NCI-H1417 (cell line): ENCODE measurements at regions not wholly inside any gene's neighbourhood (a gene's known extent, or its start where the extent isn't known, plus 50 kb on each side); places are given as distances from the start of the nearest gene placed in this dataset.
A peak's percentile ranks its signal among the peaks of the same experiment; 100 is the strongest.
"Not testable (repeated sequence)": the region's sequence is repeated elsewhere in the genome, so short reads cannot be mapped to it uniquely, and the experiment has no call there.

Experiments used
- DNase-seq, 3 experiments: peaks; one replicate each; lab custom pipeline; 2025; lab: John Stamatoyannopoulos, UW

DNA sequence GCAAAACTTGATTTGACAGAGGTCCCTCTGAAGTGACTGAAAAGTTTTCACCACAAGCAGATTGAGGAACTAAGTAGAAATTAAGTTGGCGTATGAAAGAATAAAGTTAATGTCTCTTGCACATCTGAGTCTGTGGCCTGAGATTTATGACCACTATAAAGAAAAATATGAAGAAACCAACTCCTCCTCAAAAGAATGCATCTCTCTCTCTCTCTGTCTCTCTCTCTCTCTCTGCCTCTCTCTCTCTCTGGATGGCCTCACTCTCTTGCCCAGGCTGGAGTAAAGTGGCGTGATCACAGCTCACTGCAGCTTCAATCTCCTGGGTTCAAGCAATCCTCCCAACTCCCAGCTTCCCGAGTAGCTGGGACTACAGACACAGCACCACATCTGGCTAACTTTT is 55.2 kb downstream of the RPL22L1 start:
- no peak for DNase-seq

GRCh38 chr3:170813266-170813665 is 56.7 kb downstream of the RPL22L1 start:
- no peak for DNase-seq

GRCh38 chr3:170811928-170812591 is 57.9 kb downstream of the RPL22L1 start:
- DNase-seq: peak; percentile 82 to 94 (median 87)

GRCh38 chr3:170811515-170811914 is 58.5 kb downstream of the RPL22L1 start:
- no peak for DNase-seq

DNA sequence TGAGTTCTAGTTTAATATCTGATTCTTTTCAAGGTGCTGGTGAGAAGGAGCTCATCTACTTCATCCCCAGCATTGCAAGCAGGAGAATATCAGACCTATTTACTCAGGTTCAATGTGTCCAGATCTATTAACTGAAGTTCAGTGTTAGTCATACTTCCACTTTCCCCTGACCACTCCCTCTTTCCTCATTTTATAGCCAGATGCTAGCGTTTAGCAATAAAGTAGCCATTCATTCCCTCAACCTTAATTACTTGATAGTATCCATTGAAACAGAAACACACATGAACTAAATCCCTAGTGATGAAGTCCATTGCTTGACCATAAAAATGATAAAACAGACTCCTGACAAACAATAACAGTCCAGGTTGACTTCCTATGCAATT is 60.0 kb downstream of the RPL22L1 start:
- DNase-seq: no peak

- DNase-seq: peak; percentile 59 to 82 (median 66)
Observed at GRCh38 chr3:170809007-170809974, 60.7 kb downstream of the RPL22L1 start.

DNA sequence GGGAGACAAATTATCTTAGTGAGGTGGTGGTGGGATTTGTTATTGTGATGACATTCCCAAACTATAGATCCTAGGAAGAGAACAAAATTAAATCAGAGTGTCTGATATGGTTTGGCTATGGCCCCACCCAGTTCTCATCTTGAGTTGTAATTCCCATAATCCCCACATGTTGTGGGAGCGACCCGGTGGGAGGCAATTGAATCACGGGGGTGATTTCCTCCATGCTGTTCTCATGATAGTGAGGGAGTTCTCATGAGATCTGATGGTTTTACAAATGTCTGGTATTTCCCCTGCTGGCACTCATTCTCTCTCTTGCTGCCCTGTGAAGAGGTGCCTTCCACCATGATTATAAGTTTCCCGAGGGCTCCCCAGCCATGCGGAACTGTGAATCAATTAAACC is 62.0 kb downstream of the RPL22L1 start:
- DNase-seq: no peak

- no peak for DNase-seq
Observed at GRCh38 chr3:170806676-170807075, 63.3 kb downstream of the RPL22L1 start.

DNA sequence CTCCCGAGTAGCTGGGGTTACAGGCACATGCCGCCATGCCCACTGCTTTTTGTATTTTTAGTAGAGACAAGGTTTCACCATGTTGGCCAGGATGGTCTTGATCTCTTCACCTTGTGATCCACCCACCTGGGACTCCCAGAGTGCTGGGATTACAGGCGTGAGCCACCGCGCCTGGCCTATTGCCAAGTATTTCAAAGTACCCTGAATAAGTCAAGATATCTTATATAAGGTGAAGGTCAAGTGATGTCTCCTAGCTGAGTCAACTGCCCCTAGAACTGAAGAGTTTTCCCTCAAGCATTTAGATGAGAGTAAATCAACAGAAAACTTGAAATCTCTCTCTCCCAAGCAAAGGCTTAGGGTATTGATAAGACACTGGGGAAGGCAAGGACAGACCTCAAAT is 63.9 kb downstream of the RPL22L1 start:
- DNase-seq: no peak

DNA sequence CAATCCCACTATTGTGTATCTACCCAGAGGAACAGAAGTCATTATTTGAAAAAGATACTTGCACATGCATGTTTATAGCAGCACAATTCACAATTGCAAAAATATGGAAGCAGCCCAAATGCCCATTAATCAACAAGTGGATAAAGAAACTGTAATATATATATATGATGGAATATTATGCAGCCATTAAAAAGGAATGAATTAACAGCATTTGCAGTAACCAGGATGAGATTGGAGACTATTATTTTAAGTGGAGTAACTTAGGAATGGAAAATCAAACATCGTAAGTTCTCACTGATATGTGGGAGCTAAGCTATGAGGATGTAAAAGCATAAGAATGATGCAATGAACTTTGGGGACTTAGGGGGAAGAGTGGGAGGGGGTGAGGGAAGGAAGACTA is 64.7 kb downstream of the RPL22L1 start:
- DNase-seq: not testable (repeated sequence)

DNA sequence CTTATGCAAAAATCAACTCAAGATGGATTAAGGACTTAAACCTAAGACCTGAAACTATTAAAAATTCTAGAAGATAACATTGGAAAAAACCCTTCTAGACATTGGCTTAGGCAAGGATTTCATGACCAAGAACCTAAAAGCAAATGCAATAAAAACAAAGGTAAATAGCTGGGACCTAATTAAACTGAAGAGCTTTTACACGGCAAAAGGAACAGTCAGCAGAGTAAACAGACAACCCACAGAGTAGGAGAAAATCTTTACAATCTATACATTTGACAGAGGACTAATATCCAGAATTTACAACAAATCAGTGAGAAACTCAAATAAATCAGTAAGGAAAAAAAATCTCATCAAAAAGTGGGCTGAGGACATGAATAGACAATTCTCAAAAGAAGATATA is 65.4 kb downstream of the RPL22L1 start:
- peak in 1 of 3 experiments; percentile 60 for DNase-seq

- DNase-seq: peak in 1 of 3 experiments; percentile 47
Observed at GRCh38 chr3:170804078-170804477, 65.9 kb downstream of the RPL22L1 start.

DNA sequence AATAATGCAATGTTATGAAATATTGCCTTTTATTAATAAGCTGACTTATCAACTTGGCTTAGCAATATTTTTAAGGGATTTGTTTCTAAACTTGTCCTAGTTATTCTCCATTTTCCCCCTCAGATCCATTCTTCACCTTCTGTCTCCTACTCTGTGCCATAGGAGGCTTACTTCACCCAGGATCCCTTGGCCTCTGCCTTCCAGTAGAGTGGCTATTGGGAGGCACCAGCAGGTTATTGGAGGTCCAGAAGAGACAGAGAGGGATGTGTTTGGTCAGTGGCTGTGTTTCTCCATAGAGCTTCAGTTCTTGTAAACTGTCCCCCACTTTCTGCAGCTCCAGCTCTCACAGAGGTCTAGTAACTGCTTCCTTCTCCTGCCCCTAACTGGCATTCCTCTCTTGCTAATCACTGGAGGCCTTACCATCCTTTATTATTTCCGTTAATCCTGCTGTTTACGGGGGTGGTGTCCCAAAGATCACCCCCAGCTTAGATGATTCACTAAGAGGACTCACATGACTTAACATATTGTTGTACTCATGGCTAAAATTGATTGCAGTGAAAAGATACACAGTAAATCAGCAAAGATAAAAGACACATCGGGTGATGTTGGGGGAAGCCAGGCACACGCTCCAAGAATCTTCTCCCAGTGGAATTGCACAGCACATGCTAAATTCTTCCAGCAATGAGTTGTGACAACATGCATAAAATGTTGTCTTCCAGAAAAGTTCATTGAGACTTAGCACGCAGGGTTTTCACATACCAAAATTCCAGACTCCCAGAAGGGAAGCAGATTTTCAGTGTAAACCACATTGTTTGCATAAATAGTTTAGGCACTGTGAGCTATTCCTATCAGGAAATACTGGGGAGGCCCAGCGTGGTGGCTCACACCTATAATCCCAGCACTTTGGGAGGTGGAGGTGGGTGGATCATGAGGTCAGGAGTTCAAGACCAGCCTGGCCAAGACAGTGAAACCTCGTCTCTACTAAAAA is 67.5 kb downstream of the RPL22L1 start:
- no peak for DNase-seq

- no peak for DNase-seq
Observed at GRCh38 chr3:170801597-170801996, 68.4 kb downstream of the RPL22L1 start.

- DNase-seq: not testable (repeated sequence)
Observed at GRCh38 chr3:170800275-170800674, 69.7 kb downstream of the RPL22L1 start.

- no peak for DNase-seq
Observed at GRCh38 chr3:170799009-170799408, 71.0 kb downstream of the RPL22L1 start.

- DNase-seq: no peak
Observed at GRCh38 chr3:170797685-170798084, 72.3 kb downstream of the RPL22L1 start.

DNA sequence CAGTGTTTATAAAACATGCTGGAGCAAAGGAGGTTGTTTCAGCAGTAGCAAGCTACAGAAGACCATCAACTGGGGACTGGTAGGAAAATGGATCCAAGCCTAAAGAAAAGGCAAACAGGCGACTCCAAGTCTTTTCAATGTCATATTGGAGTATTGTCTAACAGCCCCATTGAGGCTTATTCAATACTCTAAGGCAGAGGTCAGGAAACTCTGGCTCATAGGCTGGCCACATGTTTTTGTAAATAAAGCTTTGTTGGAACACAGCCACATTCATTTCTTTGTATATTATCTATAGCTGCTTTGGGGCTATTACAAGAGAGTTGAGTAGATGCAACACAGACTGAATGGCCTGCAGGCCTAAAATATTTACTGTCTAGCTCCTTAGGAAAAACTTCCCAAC is 77.5 kb downstream of the RPL22L1 start:
- DNase-seq: no peak

DNA sequence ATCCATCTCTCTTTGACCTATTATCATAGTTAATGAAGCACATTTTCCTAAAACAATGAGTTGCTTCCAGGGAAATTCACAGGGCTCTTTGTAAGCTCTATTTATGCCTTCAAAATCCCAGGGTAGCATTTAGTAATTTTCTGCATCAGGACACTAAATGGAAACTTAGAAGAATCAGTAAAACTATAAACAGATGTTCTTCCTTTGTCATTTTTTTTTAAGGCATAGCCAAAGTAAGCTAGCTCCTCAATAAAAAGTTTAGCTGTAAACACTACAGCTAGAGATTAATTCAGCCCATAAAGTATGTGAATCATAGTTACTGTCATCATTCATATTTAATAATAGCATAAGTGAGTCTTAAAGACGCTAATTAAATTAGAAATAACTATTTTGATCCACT is 79.3 kb downstream of the RPL22L1 start:
- DNase-seq: no peak

GRCh38 chr3:170787464-170787863 is 82.5 kb downstream of the RPL22L1 start:
- no peak for DNase-seq

DNA sequence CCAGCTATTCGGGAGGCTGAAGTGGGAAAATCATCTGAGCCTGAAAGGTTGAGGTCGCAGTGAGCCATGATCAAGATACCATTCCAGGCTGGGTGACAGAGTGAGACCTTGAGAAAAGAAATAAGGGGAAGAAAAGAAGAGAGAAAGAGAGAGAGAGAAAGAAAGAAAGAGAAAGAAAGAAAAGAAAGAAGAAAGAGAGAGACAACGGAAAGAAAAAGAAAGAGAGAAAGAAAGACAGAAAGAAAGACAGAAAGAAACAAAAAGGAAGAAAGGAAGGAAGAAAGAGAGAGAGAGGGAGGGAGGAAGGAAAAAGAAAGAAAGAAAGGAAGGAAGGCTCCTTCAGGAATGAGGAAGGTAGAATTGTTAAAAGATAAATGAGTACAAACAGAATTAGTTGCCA is 84.5 kb downstream of the RPL22L1 start:
- DNase-seq: no peak

DNA sequence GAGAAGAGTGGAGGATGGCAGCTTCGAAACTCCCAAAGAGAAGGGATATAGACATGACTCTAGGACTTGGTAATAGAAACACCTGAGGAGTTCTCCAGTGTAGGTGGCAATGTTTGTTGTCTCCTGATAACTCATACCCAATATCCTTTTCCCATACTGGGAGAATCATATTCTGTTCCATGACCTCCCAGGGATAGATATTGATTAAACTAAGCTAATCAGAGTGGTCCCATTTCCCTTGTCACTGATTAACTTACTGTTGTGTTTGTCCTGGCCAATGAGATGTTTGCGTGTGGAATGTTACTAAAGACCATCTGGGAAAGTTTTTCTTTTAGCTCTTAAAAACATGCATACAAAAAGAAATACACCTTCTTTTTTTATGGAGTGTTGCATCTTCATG is 85.6 kb downstream of the RPL22L1 start:
- DNase-seq: no peak
